ENCODE measurements at regions not wholly inside any gene's neighbourhood (a gene's known extent, or its start where the extent isn't known, plus 50 kb on each side); places are given as distances from the start of the nearest gene placed in this dataset.

DNA sequence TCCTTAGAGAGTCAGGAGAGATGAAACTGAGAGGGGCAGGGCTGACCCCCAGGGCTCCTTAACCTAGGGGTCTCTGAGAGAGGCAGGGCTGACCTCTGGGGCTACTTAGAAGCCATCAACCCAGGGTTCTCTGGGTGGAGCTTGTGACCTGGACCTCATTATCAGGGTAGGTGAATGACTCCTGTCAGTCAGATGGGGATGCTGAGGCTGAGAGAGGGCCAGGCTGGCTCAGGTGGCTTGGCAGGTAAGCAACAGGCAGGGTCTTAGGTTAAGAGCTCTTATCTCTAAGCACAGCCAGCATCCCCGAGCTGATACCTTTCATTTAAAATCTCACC lies 160.9 kb downstream of the PTPRU start:
- H3K36me3 ChIP-seq (ENCODE audit: insufficient read depth, low read length) = no peaks in the 10 kb centered on the region
- H3K27me3 ChIP-seq (ENCODE audit: insufficient read depth, low read length, poor library complexity, severe bottlenecking) = no peaks in the 10 kb centered on the region
- no peaks in the 10 kb centered on the region for H3K79me2 ChIP-seq (ENCODE audit: insufficient read depth, low read length)
- H3K4me3 ChIP-seq (ENCODE audit: low read length, poor library complexity, severe bottlenecking) = no peak overlapping the region
- H3F3A ChIP-seq (ENCODE audit: low read depth) = no peaks in the 10 kb centered on the region
- H3K9me2 ChIP-seq (replicated peaks; ENCODE audit: low read depth, low read length) = no peaks in the 10 kb centered on the region
- no peaks in the 10 kb centered on the region for H4K20me1 ChIP-seq (ENCODE audit: insufficient read depth, low read length, poor library complexity, severe bottlenecking)
- no peak overlapping the region for H3K9ac ChIP-seq (ENCODE audit: low read depth, low read length, poor library complexity, severe bottlenecking)
- no peaks in the 10 kb centered on the region for H3K9me3 ChIP-seq (ENCODE audit: insufficient read depth, low read depth, low read length)
- no peak overlapping the region for H3K4me2 ChIP-seq (ENCODE audit: low read depth, low read length, poor library complexity, severe bottlenecking)
- H2AFZ ChIP-seq (ENCODE audit: low read length) = no peak overlapping the region
- TF ChIP-seq EZH2phosphoT487 (IDR thresholded peaks at IDR 0.05; ENCODE audit: borderline replicate concordance) = no peak
- TF ChIP-seq, protein P1, sequence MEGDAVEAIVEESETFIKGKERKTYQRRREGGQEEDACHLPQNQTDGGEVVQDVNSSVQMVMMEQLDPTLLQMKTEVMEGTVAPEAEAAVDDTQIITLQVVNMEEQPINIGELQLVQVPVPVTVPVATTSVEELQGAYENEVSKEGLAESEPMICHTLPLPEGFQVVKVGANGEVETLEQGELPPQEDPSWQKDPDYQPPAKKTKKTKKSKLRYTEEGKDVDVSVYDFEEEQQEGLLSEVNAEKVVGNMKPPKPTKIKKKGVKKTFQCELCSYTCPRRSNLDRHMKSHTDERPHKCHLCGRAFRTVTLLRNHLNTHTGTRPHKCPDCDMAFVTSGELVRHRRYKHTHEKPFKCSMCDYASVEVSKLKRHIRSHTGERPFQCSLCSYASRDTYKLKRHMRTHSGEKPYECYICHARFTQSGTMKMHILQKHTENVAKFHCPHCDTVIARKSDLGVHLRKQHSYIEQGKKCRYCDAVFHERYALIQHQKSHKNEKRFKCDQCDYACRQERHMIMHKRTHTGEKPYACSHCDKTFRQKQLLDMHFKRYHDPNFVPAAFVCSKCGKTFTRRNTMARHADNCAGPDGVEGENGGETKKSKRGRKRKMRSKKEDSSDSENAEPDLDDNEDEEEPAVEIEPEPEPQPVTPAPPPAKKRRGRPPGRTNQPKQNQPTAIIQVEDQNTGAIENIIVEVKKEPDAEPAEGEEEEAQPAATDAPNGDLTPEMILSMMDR (conservative IDR thresholded peaks at IDR 0.05; ENCODE audit: low read length) = no peak
- H3K4me1 ChIP-seq (ENCODE audit: insufficient read depth, low read length, poor library complexity, severe bottlenecking) = no peaks in the 10 kb centered on the region

DNA sequence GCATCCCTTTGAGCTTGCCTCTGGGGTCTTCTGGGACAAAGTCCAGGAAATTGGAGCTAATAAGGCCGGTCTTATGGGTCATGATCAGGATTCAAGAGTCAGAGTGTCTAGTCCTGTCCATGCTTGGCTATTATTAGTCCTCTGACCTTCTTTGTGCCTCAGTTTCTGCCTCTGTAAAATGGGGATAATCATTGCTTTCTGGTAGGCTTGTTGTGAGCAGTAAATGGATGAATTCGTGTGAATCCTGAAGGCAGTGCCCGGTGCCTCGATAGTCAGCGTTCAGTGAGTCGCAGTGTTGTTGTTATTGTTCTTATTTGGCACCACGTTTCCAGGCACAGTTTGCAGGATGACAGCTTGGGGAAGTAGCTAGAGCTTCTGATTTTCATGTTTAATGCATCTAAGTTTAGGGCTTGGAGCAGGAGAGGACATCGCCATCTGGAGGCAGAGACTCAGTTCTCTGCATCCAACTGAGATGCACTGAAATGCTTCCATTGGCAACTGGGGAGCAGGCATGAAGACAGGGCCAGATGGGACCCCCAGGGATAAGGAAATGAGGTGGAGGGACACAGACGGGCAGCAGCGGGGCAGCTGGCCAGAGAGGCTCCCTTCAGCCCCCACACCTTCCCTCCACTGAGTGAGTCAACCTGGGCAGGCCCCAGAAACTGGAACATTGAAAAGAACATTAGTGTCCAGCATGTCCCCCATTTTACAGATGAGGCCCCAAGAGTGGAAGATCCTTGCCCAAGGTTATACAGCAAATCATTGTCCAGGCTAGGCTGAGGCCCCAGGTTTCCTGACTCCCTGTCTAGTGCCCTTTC lies 160.3 kb downstream of the PTPRU start:
- no peaks in the 10 kb centered on the region for H3K27me3 ChIP-seq (ENCODE audit: insufficient read depth, low read length, poor library complexity, severe bottlenecking)
- H3K79me2 ChIP-seq (ENCODE audit: insufficient read depth, low read length) = no peaks in the 10 kb centered on the region
- H4K20me1 ChIP-seq (ENCODE audit: insufficient read depth, low read length, poor library complexity, severe bottlenecking) = no peaks in the 10 kb centered on the region
- H2AFZ ChIP-seq (ENCODE audit: low read length) = no peak overlapping the region
- H3K4me2 ChIP-seq (ENCODE audit: low read depth, low read length, poor library complexity, severe bottlenecking) = no peak overlapping the region
- H3K9me2 ChIP-seq (replicated peaks; ENCODE audit: low read depth, low read length) = no peaks in the 10 kb centered on the region
- H3F3A ChIP-seq (ENCODE audit: low read depth) = no peaks in the 10 kb centered on the region
- H3K9ac ChIP-seq (ENCODE audit: low read depth, low read length, poor library complexity, severe bottlenecking) = no peak overlapping the region
- H3K9me3 ChIP-seq (ENCODE audit: insufficient read depth, low read depth, low read length) = no peaks in the 10 kb centered on the region
- no peaks in the 10 kb centered on the region for H3K4me1 ChIP-seq (ENCODE audit: insufficient read depth, low read length, poor library complexity, severe bottlenecking)
- TF ChIP-seq, protein P1 (conservative IDR thresholded peaks at IDR 0.05; ENCODE audit: low read length) = no peak
- no peak for TF ChIP-seq EZH2phosphoT487 (IDR thresholded peaks at IDR 0.05; ENCODE audit: borderline replicate concordance)
- no peak overlapping the region for H3K4me3 ChIP-seq (ENCODE audit: low read length, poor library complexity, severe bottlenecking)
- no peaks in the 10 kb centered on the region for H3K36me3 ChIP-seq (ENCODE audit: insufficient read depth, low read length)

DNA sequence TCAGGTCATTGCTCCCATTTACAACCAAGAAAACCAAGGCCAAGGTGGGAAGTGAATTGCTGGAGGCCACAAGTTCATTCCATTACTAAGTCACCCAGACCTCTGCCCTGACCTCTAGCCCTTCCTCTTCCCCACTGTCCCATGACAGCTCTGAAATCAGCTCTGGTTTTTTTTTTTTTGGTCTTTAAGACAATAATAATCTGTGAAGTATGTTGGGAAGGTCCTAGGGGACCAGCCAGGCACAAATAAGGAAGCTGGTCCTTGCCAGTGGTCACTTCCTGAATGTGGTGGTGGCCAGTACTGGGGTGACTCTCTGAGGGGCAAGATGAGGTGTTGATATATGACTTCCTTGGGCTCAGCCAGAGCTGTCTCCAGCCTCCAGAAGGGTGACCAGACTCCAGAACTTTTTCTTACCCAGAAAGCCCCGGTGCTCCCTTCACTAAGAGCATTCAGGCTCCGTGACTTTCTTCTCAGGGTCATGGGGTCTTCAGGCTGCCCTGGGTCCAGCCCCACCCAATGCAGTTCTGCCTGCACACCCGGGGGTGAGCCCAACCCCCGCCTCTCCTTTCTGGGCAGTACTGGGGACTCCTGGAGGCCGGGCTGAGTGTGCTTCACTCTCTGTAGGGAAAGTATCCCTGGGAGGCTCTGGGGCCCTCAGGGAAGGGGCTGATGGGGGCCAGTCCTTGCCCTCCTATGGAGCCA lies 159.6 kb downstream of the PTPRU start:
- H3K27me3 ChIP-seq (ENCODE audit: insufficient read depth, low read length, poor library complexity, severe bottlenecking) = no peaks in the 10 kb centered on the region
- H3F3A ChIP-seq (ENCODE audit: low read depth) = no peaks in the 10 kb centered on the region
- H3K9me2 ChIP-seq (replicated peaks; ENCODE audit: low read depth, low read length) = no peaks in the 10 kb centered on the region
- no peaks in the 10 kb centered on the region for H4K20me1 ChIP-seq (ENCODE audit: insufficient read depth, low read length, poor library complexity, severe bottlenecking)
- no peak overlapping the region for H3K9ac ChIP-seq (ENCODE audit: low read depth, low read length, poor library complexity, severe bottlenecking)
- no peak overlapping the region for H3K4me3 ChIP-seq (ENCODE audit: low read length, poor library complexity, severe bottlenecking)
- H3K36me3 ChIP-seq (ENCODE audit: insufficient read depth, low read length) = no peaks in the 10 kb centered on the region
- H3K4me1 ChIP-seq (ENCODE audit: insufficient read depth, low read length, poor library complexity, severe bottlenecking) = no peaks in the 10 kb centered on the region
- H3K4me2 ChIP-seq (ENCODE audit: low read depth, low read length, poor library complexity, severe bottlenecking) = no peak overlapping the region
- TF ChIP-seq EZH2phosphoT487 (IDR thresholded peaks at IDR 0.05; ENCODE audit: borderline replicate concordance) = no peak
- TF ChIP-seq, protein P1 (conservative IDR thresholded peaks at IDR 0.05; ENCODE audit: low read length) = no peak
- H3K9me3 ChIP-seq (ENCODE audit: insufficient read depth, low read depth, low read length) = no peaks in the 10 kb centered on the region
- no peak overlapping the region for H2AFZ ChIP-seq (ENCODE audit: low read length)
- H3K79me2 ChIP-seq (ENCODE audit: insufficient read depth, low read length) = no peaks in the 10 kb centered on the region
